Endothelial cell of umbilical vein (primary cell): ENCODE measurements at regions not wholly inside any gene's neighbourhood (a gene's known extent, or its start where the extent isn't known, plus 50 kb on each side); places are given as distances from the start of the nearest gene placed in this dataset.

Experiments used
- CTCF ChIP-seq, 2 donors: IDR thresholded peaks; 1 replicate in 1 of 2; 2 replicates in 1 of 2; pipeline ENCODE4 v1.5.1; 2011; ENCODE audit warnings: low read length in 2 of 2, mild to moderate bottlenecking in 2 of 2, moderate library complexity in 2 of 2, control low read depth in 1 of 2, inconsistent platforms in 1 of 2, low read depth in 1 of 2; ENCODE audit not compliant: insufficient read depth in 1 of 2; ENCODE audit errors: extremely low read depth in 1 of 2
- EZH2 ChIP-seq: IDR thresholded peaks from 2 replicates; pipeline ENCODE4 v1.6.1; 2012; ENCODE audit warnings: borderline replicate concordance, low read depth, mild to moderate bottlenecking, moderate library complexity, low read length, inconsistent platforms; ENCODE audit not compliant: severe bottlenecking
- FOS ChIP-seq: IDR thresholded peaks from 2 replicates; pipeline ENCODE4 v1.6.1; 2011; ENCODE audit warnings: mild to moderate bottlenecking, low read length, moderate library complexity, borderline replicate concordance; ENCODE audit not compliant: insufficient read depth
- GATA2 ChIP-seq: IDR thresholded peaks from 2 replicates; pipeline ENCODE4 v1.7.0; 2011; ENCODE audit warnings: low read depth, mild to moderate bottlenecking, moderate library complexity, mixed read lengths, low read length; ENCODE audit not compliant: insufficient read length, insufficient read depth
- JUN ChIP-seq: IDR thresholded peaks from 2 replicates; pipeline ENCODE4 v1.6.1; 2011; ENCODE audit warnings: borderline replicate concordance, low read depth; ENCODE audit not compliant: insufficient read length, insufficient read depth
- MAX ChIP-seq: IDR thresholded peaks from 2 replicates; pipeline ENCODE4 v1.6.1; 2011; ENCODE audit not compliant: insufficient read depth, insufficient read length
- MYC ChIP-seq: IDR thresholded peaks from one replicate; pipeline ENCODE4 v1.6.1; 2011; ENCODE audit warnings: mild to moderate bottlenecking, low read depth, low read length
- POLR2A ChIP-seq: IDR thresholded peaks from 2 replicates; pipeline ENCODE4 v1.6.1; 2012; ENCODE audit warnings: low read depth, mild to moderate bottlenecking, control low read depth, low read length
- POLR2AphosphoS5 ChIP-seq: IDR thresholded peaks from 2 replicates; pipeline ENCODE4 v1.6.1; 2012; ENCODE audit warnings: low read depth, mild to moderate bottlenecking, control low read depth, low read length, moderate library complexity; ENCODE audit not compliant: insufficient read depth

DNA sequence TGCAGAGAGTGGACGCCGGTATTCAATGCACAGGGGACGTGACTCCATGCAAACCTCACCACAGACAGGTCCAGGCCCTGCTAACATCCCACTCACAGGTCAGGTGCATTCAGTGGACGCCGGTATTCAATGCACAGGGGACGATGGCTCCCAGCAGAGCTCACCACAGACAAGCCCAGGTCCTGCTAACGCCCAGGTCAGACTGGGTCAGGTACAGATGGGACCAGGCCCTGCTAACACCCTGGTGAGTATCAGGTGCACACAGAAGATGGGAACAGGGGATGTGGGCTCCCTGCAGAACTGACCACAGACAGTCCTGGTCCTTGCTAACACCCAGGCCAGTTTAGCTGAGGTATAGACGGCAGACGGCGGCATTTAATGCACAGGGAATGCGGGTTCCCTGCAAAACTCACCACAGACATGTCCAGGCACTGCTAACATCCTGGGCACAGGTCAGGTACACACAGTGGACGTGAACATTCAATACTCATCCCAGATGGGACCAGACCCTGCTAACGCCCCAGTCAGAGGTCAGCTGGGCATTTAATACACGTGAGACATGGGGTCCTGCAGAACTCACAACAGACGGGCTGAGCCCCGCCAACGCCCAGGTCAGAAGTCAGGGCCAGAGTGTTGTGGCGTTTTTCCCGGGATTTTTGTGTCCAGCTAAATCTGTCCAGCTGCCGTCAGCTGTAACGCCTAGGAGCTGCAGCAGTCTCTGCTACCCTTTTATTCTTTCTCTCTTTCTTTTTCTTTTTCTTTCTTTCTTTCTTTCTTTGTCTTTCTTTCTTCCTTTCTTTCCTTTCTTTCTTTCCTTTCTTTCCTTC lies 99.2 kb downstream of the SHOX start:
- TF ChIP-seq EZH2: no peak
- TF ChIP-seq CTCF (IDR thresholded peaks at IDR 0.05; ENCODE audit: extremely low read depth in 1 of 2, insufficient read depth in 1 of 2, low read depth in 1 of 2, low read length in 2 of 2): no peak
- TF ChIP-seq MYC: no peak
- TF ChIP-seq MAX: no peak
- TF ChIP-seq POLR2A: no peak
- TF ChIP-seq POLR2AphosphoS5: no peak
- no peak for TF ChIP-seq FOS
- TF ChIP-seq JUN: no peak
- TF ChIP-seq GATA2: no peak
